Panc1 (cell line): ENCODE measurements at regions not wholly inside any gene's neighbourhood (a gene's known extent, or its start where the extent isn't known, plus 50 kb on each side); places are given as distances from the start of the nearest gene placed in this dataset.

Source experiments
- ATAC-seq: fragments of 200-7000 bp; cut with Tn5 transposase; 2 replicates; pipeline ENCODE4 v1.9.1; 2020; ENCODE audit warnings: mild to moderate bottlenecking, moderate library complexity
- BruUV-seq: library from RNA; stranded (reverse); fragments of 400-500 nt; replicated peaks from 2 replicates; lab custom pipeline; 2021; lab: Mats Ljungman, UMichigan
- CTCF ChIA-PET: fragments of 300-600 bp; sonication (Branson Sonifier 250); formaldehyde crosslinking; loops from one replicate; lab custom pipeline; 2022; ENCODE audit warnings: antibody characterized with exemption; lab: Charles Lee
- POLR2A ChIA-PET: fragments of 300-600 bp; sonication (Branson Sonifier 250); formaldehyde crosslinking; loops from one replicate; lab custom pipeline; 2022; ENCODE audit warnings: antibody characterized with exemption; lab: Charles Lee
- DNase-seq: peaks from one replicate; pipeline ENCODE4 v3.0.0-alpha.2; 2010; ENCODE audit warnings: low read depth, low spot score
- H3K27ac ChIP-seq: 2 replicates; pipeline ENCODE4 v1.5.1; 2011; ENCODE audit warnings: mild to moderate bottlenecking, low read length, inconsistent platforms
- H3K27me3 ChIP-seq: fragments of 200-500 bp; sonication (Bioruptor generic); 2 replicates; pipeline ENCODE4 v1.6.0; 2014; ENCODE audit warnings: low read length, inconsistent platforms; ENCODE audit not compliant: control insufficient read depth, insufficient read depth
- H3K36me3 ChIP-seq: fragments of 200-500 bp; sonication (Bioruptor generic); 2 replicates; pipeline ENCODE4 v1.5.1; 2014; ENCODE audit warnings: inconsistent platforms, mild to moderate bottlenecking, low read length, moderate library complexity; ENCODE audit not compliant: control insufficient read depth, insufficient read depth
- H3K4me1 ChIP-seq: 2 replicates; pipeline ENCODE4 v1.5.1; 2011; ENCODE audit warnings: inconsistent platforms, mild to moderate bottlenecking, low read length, moderate library complexity; ENCODE audit not compliant: control insufficient read depth, insufficient read depth
- H3K4me3 ChIP-seq, 2 experiments: 2 replicates each; pipeline ENCODE4 v1.5.1; 2011 to 2012; ENCODE audit warnings: low read depth in 2 of 2, low read length in 2 of 2, mild to moderate bottlenecking in 2 of 2, inconsistent platforms in 1 of 2, moderate library complexity in 1 of 2
- H3K9me3 ChIP-seq: fragments of 200-500 bp; sonication (Bioruptor generic); 2 replicates; pipeline ENCODE4 v1.5.1; 2014; ENCODE audit warnings: low read depth, mild to moderate bottlenecking, inconsistent platforms, low read length, moderate library complexity; ENCODE audit not compliant: control insufficient read depth, insufficient read depth
- CTCF ChIP-seq: fragments of 450-650 bp; IDR thresholded peaks from 2 replicates; pipeline ENCODE4 v1.5.1; 2017; ENCODE audit warnings: mild to moderate bottlenecking
- POLR2AphosphoS5 ChIP-seq: IDR thresholded peaks from 2 replicates; pipeline ENCODE4 v1.6.1; 2012; ENCODE audit warnings: mild to moderate bottlenecking, low read depth, low read length, moderate library complexity
- REST ChIP-seq, 2 experiments: IDR thresholded peaks; 2 replicates each; pipeline ENCODE4 v1.6.1; 2011 to 2012; ENCODE audit warnings: low read depth in 2 of 2, control low read depth in 1 of 2, low read length in 1 of 2, mild to moderate bottlenecking in 1 of 2, moderate library complexity in 1 of 2; ENCODE audit not compliant: insufficient read depth in 1 of 2
- SIN3A ChIP-seq: IDR thresholded peaks from 2 replicates; pipeline ENCODE4 v1.6.1; 2012; ENCODE audit warnings: low read depth, mild to moderate bottlenecking, low read length, moderate library complexity, borderline replicate concordance; ENCODE audit not compliant: insufficient read depth
- TCF7L2 ChIP-seq: IDR thresholded peaks from 2 replicates; pipeline ENCODE4 v1.6.1; 2011; ENCODE audit warnings: mild to moderate bottlenecking, low read depth, low read length, inconsistent platforms
- in situ Hi-C: cut with HindIII; loops from 2 replicates; pipeline ENCODE4 v1.10.0; 2016; ENCODE audit warnings: low sequenced_read_pairs, low pct_unique_long_range_greater_than_20kb
- intact Hi-C: fragments of 100-400 bp; cut with micrococcal nuclease; formaldehyde crosslinking; loops from one replicate; pipeline ENCODE4 v1.10.0; 2022; ENCODE audit not compliant: unreplicated experiment

- ATAC-seq = no peak
- TF ChIP-seq CTCF = no peak
- no peak for TF ChIP-seq TCF7L2
- TF ChIP-seq POLR2AphosphoS5 = no peak
- TF ChIP-seq REST (IDR thresholded peaks at IDR 0.05; ENCODE audit: insufficient read depth in 1 of 2, low read depth in 2 of 2, low read length in 1 of 2) = no peak
- TF ChIP-seq SIN3A = no peak
- ChIA-PET CTCF (no interaction called here), POLR2A (no interaction called here)
- Histone ChIP-seq H3K27me3 (no peaks in the 10 kb centered on the region), H3K27ac (no peak overlapping the region), H3K4me3 (no peak overlapping the region), H3K4me1 (no peaks in the 10 kb centered on the region), H3K36me3 (no peaks in the 10 kb centered on the region), H3K9me3 (no peaks in the 10 kb centered on the region)
- BruUV-seq = no TSS peak
- in situ Hi-C loops = no loop called here
- intact Hi-C loops = no loop called here
- DNase-seq = no peak
These were observed 396.5 kb upstream of the SEMA3D start for GRCh38 chr7:85583131-85583953.

GRCh38 chr7:85573844-85574243 is 387.0 kb upstream of the SEMA3D start:
- Histone ChIP-seq H3K4me3 (no peak overlapping the region), H3K9me3 (no peaks in the 10 kb centered on the region), H3K27me3 (no peaks in the 10 kb centered on the region), H3K27ac (no peak overlapping the region), H3K4me1 (no peaks in the 10 kb centered on the region), H3K36me3 (no peaks in the 10 kb centered on the region)
- ATAC-seq = no peak
- no peak for DNase-seq
- intact Hi-C loops (no loop called here), in situ Hi-C loops (no loop called here)
- CTCF ChIA-PET = no interaction called here
- POLR2A ChIA-PET = no interaction called here
- no TSS peak for BruUV-seq
- TF ChIP-seq TCF7L2 (no peak), CTCF (no peak), SIN3A (no peak)
